ENCODE measurements at regions not wholly inside any gene's neighbourhood (a gene's known extent, or its start where the extent isn't known, plus 50 kb on each side); places are given as distances from the start of the nearest gene placed in this dataset.

DNA sequence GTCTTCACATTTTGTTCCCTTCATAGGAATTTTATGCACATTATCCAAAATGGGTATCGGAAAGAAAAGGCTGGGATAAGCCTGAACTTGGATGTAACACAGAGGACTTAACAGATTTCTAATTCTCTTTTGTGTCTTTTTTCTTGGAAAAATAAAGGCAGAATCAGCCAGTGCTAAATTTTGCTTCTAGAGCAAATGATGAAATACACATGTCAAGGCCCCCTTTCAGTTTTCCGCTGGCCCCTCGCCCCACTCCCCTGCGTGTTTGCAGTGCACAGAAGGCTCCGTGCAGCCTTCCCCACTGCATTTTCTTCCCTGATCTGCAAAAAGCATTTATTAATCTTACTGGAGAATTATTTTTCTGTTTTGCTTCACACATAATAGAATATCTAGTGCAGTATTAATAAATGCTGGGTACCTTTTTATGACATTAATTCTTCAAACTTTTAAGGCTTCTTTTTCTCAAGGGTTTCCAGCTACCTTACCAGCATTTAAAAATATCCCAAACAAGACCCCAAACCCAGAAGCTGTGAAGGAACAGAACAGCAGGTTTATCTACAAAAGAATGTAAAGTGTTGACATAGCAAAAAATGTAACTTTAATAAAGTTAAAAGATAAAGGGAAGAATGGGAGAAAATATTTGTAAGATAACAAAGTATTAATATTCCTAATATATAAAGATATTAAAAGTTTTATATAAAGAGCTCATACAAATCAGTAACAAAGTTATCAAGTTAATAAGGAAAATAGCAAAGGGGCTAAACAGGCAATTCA lies 81.3 kb upstream of the SPTBN1 start:
- FAIRE-seq (no peak), ATAC-seq (no peak)
- no peak overlapping the region for H3K27ac ChIP-seq

DNA sequence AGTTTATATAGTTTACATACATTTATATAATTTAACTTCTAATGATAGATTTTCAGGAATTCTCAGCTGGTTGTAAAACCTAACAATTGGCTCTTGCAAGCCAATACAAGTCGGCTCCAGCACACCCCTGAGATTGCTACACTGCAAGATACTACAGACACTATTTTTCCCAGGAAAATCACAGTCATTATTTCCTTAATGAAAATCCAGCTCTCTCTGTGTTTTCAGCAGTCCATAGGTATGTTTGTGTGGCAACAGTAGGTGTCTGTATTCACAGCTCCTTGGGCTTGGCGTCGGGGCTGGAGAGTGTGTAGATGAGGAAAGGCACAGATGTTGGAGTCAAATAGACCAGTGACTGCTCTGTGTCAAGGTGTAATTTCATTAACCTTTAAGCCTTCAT lies 78.7 kb upstream of the SPTBN1 start:
- Histone ChIP-seq H3K4me1 (no peaks in the 10 kb centered on the region), H3K36me3 (no peaks in the 10 kb centered on the region), H3K27ac (no peak overlapping the region), H3K9me3 (no peaks in the 10 kb centered on the region), H3K27me3 (no peaks in the 10 kb centered on the region), H3K4me3 (no peak overlapping the region)
- TF ChIP-seq, protein P1, sequence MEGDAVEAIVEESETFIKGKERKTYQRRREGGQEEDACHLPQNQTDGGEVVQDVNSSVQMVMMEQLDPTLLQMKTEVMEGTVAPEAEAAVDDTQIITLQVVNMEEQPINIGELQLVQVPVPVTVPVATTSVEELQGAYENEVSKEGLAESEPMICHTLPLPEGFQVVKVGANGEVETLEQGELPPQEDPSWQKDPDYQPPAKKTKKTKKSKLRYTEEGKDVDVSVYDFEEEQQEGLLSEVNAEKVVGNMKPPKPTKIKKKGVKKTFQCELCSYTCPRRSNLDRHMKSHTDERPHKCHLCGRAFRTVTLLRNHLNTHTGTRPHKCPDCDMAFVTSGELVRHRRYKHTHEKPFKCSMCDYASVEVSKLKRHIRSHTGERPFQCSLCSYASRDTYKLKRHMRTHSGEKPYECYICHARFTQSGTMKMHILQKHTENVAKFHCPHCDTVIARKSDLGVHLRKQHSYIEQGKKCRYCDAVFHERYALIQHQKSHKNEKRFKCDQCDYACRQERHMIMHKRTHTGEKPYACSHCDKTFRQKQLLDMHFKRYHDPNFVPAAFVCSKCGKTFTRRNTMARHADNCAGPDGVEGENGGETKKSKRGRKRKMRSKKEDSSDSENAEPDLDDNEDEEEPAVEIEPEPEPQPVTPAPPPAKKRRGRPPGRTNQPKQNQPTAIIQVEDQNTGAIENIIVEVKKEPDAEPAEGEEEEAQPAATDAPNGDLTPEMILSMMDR (IDR thresholded peaks at IDR 0.05) = no peak
- FAIRE-seq (no peak), ATAC-seq (no peak), DNase-seq (no peak)
- intact Hi-C loops (cut with DNase I) = no loop called here
- 79 to 89% methylated on average over 3 of the region's 3 CpGs for WGBS, 2 donors

More for the DNA sequence above, 81.3 kb upstream of the SPTBN1 start:
- Histone ChIP-seq H3K27me3 (no peaks in the 10 kb centered on the region), H3K9me3 (no peaks in the 10 kb centered on the region), H3K4me1 (no peaks in the 10 kb centered on the region), H3K4me3 (no peak overlapping the region), H3K36me3 (no peaks in the 10 kb centered on the region)
- intact Hi-C loops (cut with DNase I) = no loop called here
- TF ChIP-seq, protein P1 (IDR thresholded peaks at IDR 0.05) = no peak
- 91 to 92% methylated on average over 5 of the region's 5 CpGs for WGBS, 2 donors
- DNase-seq = no peak

DNA sequence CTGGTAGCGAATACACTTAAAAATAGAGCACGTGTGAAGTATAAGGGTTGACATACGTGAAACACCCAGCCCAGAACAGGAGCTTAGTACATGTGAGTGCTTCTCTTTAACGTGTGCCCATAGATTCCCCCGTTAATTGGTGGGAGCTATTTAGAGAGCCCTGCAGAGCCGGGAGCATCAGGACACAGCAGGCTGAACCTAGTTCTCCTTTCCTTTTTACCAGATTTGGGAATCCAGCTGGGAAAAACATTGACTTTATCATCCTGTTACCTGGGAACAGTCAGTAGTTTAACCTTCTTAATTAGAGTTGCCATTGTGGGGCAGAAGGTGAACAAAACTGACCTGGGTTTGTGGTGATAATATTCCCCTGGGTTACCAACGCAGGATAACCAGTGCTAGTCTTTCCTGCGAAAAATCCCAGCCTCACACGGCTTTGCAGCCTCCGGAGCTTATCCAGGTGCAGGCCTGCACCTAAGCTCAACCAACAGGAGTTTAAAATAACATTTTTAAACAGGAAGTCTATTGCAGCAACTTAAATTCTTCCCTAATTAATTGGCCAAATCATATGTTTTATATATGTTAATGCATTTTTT lies 78.1 kb upstream of the SPTBN1 start:
- Histone ChIP-seq H3K4me1 (no peaks in the 10 kb centered on the region), H3K27me3 (no peaks in the 10 kb centered on the region), H3K4me3 (no peak overlapping the region), H3K9me3 (no peaks in the 10 kb centered on the region), H3K36me3 (no peaks in the 10 kb centered on the region), H3K27ac (no peak overlapping the region)
- intact Hi-C loops (cut with DNase I) = no loop called here
- DNase-seq (no peak), ATAC-seq (no peak), FAIRE-seq (no peak)
- TF ChIP-seq, protein P1 (IDR thresholded peaks at IDR 0.05) = no peak
- WGBS, 2 donors = 80 to 83% methylated on average over 10 of the region's 10 CpGs

DNA sequence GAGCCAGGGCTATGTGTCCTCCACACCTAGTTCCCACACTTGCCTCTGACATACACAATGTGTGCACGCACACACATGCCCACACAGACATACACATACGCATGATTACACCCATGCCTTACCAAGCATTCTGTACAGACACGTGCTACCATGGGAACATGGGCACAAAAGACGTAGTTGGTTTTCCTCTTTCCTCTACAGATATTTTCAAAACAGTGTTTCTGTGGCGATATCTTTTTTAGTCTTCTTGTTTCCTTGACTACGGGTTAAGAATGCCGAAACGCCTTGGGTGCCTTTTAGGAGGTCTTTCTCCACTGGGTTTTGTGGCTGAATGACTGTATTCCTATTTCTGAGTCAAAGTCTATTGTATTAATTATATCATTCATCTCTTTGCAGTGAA lies 75.5 kb upstream of the SPTBN1 start:
- H3K4me1 ChIP-seq = no peaks in the 10 kb centered on the region
- no peak overlapping the region for H3K4me3 ChIP-seq
- DNase-seq (no peak), FAIRE-seq (no peak), ATAC-seq (no peak)
- intact Hi-C loops (cut with DNase I) = no loop called here
- 92 to 93% methylated on average over 8 of the region's 8 CpGs for whole genome bisulfite sequencing, 2 donors
- no peaks in the 10 kb centered on the region for H3K9me3 ChIP-seq
- H3K36me3 ChIP-seq = no peaks in the 10 kb centered on the region
- H3K27ac ChIP-seq = no peak overlapping the region
- no peaks in the 10 kb centered on the region for H3K27me3 ChIP-seq
- TF ChIP-seq, protein P1 (IDR thresholded peaks at IDR 0.05) = no peak

DNA sequence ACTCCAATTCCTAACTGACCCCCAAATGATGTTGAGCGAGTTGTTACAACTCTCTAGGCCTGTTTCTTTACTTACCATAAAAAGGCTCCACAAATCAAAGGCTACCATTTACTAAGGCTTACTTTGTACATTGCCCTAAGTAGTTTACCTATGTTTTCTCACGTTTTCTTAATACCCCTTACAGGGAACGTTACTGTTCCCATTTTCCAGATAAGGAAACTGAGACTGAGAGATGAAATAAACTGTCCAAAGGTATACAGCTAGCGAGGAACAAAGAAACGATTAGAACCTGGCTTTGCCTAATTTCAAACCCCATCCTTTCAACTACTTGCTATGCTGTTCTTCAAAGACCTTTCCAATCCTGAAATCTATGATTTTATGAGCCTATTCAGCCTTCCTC lies 74.8 kb upstream of the SPTBN1 start:
- 85 to 88% methylated on average over 5 of the region's 5 CpGs for WGBS, 2 donors

More for the DNA sequence above, 74.8 kb upstream of the SPTBN1 start:
- no peak overlapping the region for H3K27ac ChIP-seq
- H3K27me3 ChIP-seq = no peaks in the 10 kb centered on the region
- FAIRE-seq (no peak), ATAC-seq (no peak), DNase-seq (no peak)
- no peaks in the 10 kb centered on the region for H3K9me3 ChIP-seq
- no peaks in the 10 kb centered on the region for H3K36me3 ChIP-seq
- H3K4me3 ChIP-seq = no peak overlapping the region
- H3K4me1 ChIP-seq = no peaks in the 10 kb centered on the region
- TF ChIP-seq, protein P1 (IDR thresholded peaks at IDR 0.05) = no peak
- intact Hi-C loops (cut with DNase I) = no loop called here
